Neuronal stem cell (in vitro differentiated cells): ENCODE measurements at regions not wholly inside any gene's neighbourhood (a gene's known extent, or its start where the extent isn't known, plus 50 kb on each side); places are given as distances from the start of the nearest gene placed in this dataset.

Source experiments
- DNase-seq: peaks from one replicate; pipeline ENCODE4 v3.0.0-alpha.2; 2013; ENCODE audit warnings: low spot score
- H2AFZ ChIP-seq: one replicate; pipeline ENCODE4 v1.6.1; 2013; ENCODE audit warnings: mild to moderate bottlenecking, low read length, inconsistent platforms
- H2AK5ac ChIP-seq: 2 replicates; pipeline ENCODE4 v1.6.1; 2013; ENCODE audit warnings: low read depth, mild to moderate bottlenecking, inconsistent platforms, low read length, moderate library complexity, mixed read lengths
- H2BK120ac ChIP-seq: 2 replicates; pipeline ENCODE4 v1.6.1; 2013; ENCODE audit warnings: low read depth, mild to moderate bottlenecking, inconsistent platforms, low read length, moderate library complexity, mixed read lengths
- H2BK12ac ChIP-seq: one replicate; pipeline ENCODE4 v1.6.1; 2013; ENCODE audit warnings: low read length, inconsistent platforms
- H2BK15ac ChIP-seq: 2 replicates; pipeline ENCODE4 v1.6.1; 2013; ENCODE audit warnings: mild to moderate bottlenecking, low read length, inconsistent platforms, mixed read lengths
- H2BK5ac ChIP-seq: one replicate; pipeline ENCODE4 v1.6.1; 2013; ENCODE audit warnings: inconsistent platforms, mild to moderate bottlenecking, low read length, moderate library complexity
- H3K14ac ChIP-seq: one replicate; pipeline ENCODE4 v1.6.1; 2013; ENCODE audit warnings: low read length, inconsistent platforms
- H3K18ac ChIP-seq: 2 replicates; pipeline ENCODE4 v1.6.1; 2013; ENCODE audit warnings: low read length, inconsistent platforms
- H3K23ac ChIP-seq: 2 replicates; pipeline ENCODE4 v1.6.1; 2013; ENCODE audit warnings: low read depth, mild to moderate bottlenecking, mixed read lengths, low read length, inconsistent platforms; ENCODE audit not compliant: poor library complexity
- H3K27ac ChIP-seq: replicated peaks from 3 replicates; pipeline ENCODE4 v1.5.1; 2013; ENCODE audit warnings: low read length, inconsistent platforms
- H3K27me3 ChIP-seq, 3 experiments: 2 replicates each; pipeline ENCODE4 v1.6.1; 2013; ENCODE audit warnings: low read length in 3 of 3, mild to moderate bottlenecking in 2 of 3, inconsistent platforms in 1 of 3, low read depth in 1 of 3, mixed read lengths in 1 of 3, moderate library complexity in 1 of 3; ENCODE audit not compliant: control insufficient read depth in 3 of 3, insufficient read depth in 3 of 3
- H3K36me3 ChIP-seq, 2 donors: replicated peaks in 1 of 2; 2 replicates each; pipeline ENCODE4 v1.6.1; 2013; ENCODE audit warnings: low read length in 2 of 2; ENCODE audit not compliant: control insufficient read depth in 2 of 2, insufficient read depth in 2 of 2
- H3K4ac ChIP-seq: 2 replicates; pipeline ENCODE4 v1.6.1; 2013; ENCODE audit warnings: inconsistent platforms, mild to moderate bottlenecking, low read length, moderate library complexity
- H3K4me1 ChIP-seq, 2 donors: 1 replicate in 1 of 2; 2 replicates in 1 of 2; pipeline ENCODE4 v1.6.1; 2013; ENCODE audit warnings: low read length in 2 of 2, low read depth in 1 of 2; ENCODE audit not compliant: control insufficient read depth in 2 of 2, insufficient read depth in 1 of 2
- H3K4me2 ChIP-seq: one replicate; pipeline ENCODE4 v1.6.1; 2013; ENCODE audit warnings: mild to moderate bottlenecking, low read length, inconsistent platforms; ENCODE audit not compliant: insufficient read depth, poor library complexity, severe bottlenecking
- H3K4me3 ChIP-seq, 2 donors: 2 replicates each; pipeline ENCODE4 v1.5.1; 2013; ENCODE audit warnings: low read length in 2 of 2, mild to moderate bottlenecking in 2 of 2, inconsistent platforms in 1 of 2, moderate library complexity in 1 of 2
- H3K79me1 ChIP-seq: one replicate; pipeline ENCODE4 v1.6.1; 2013; ENCODE audit warnings: low read depth, mild to moderate bottlenecking, inconsistent platforms, low read length, moderate library complexity
- H3K9ac ChIP-seq: one replicate; pipeline ENCODE4 v1.6.1; 2013; ENCODE audit warnings: mild to moderate bottlenecking, low read depth, low read length, inconsistent platforms; ENCODE audit not compliant: poor library complexity
- H3K9me3 ChIP-seq, 2 donors: replicated peaks in 1 of 2; 2 replicates each; pipeline versions ENCODE3 to v1.6.1; 2013; ENCODE audit warnings: low read length in 2 of 2, mild to moderate bottlenecking in 2 of 2, inconsistent platforms in 1 of 2, low read depth in 1 of 2, mixed read lengths in 1 of 2, moderate library complexity in 1 of 2; ENCODE audit not compliant: control insufficient read depth in 2 of 2, insufficient read depth in 1 of 2
- H4K8ac ChIP-seq: one replicate; pipeline ENCODE4 v1.6.1; 2013; ENCODE audit warnings: low read depth, mild to moderate bottlenecking, inconsistent platforms, low read length, moderate library complexity
- H4K91ac ChIP-seq: one replicate; pipeline ENCODE4 v1.6.1; 2013; ENCODE audit warnings: low read length, low read depth, mild to moderate bottlenecking, inconsistent platforms; ENCODE audit not compliant: poor library complexity
- WGBS, 2 donors: extraction: QIAGEN DNeasy Blood & Tissue Kit; methylation state at CpG; one replicate each; pipeline ENCODE4 v1.1.7; 2013; ENCODE audit warnings: missing lambda C conversion rate in 2 of 2, mixed read lengths in 1 of 2; ENCODE audit not compliant: insufficient read length in 2 of 2, insufficient replicate concordance in 1 of 2; ENCODE audit errors: extremely low coverage in 2 of 2; 5-methylcytosine and 5-hydroxymethylcytosine counted together

- Histone ChIP-seq H3K14ac (no peak overlapping the region), H3K27me3 (no peaks in the 10 kb centered on the region), H2AK5ac (no peak overlapping the region), H4K8ac (no peak overlapping the region), H3K27ac (no peak overlapping the region), H3K9me3 (no peaks in the 10 kb centered on the region), H3K9ac (no peak overlapping the region), H3K23ac (no peak overlapping the region), H2BK12ac (no peak overlapping the region), H3K4me1 (no peaks in the 10 kb centered on the region), H2AFZ (no peak overlapping the region), H2BK15ac (no peak overlapping the region), H3K36me3 (no peaks in the 10 kb centered on the region), H4K91ac (no peak overlapping the region), H2BK120ac (no peak overlapping the region), H3K4me2 (no peak overlapping the region), H2BK5ac (no peak overlapping the region), H3K79me1 (no peaks in the 10 kb centered on the region), H3K4ac (no peak overlapping the region), H3K18ac (no peak overlapping the region), H3K4me3 (no peak overlapping the region)
- no CpG with 5 or more reads among the region's 7 CpGs for WGBS, 2 donors
- peak; percentile 18 for DNase-seq
These were observed 350.9 kb downstream of the MID1IP1 start for GRCh38 chrX:39152106-39152649.

DNA sequence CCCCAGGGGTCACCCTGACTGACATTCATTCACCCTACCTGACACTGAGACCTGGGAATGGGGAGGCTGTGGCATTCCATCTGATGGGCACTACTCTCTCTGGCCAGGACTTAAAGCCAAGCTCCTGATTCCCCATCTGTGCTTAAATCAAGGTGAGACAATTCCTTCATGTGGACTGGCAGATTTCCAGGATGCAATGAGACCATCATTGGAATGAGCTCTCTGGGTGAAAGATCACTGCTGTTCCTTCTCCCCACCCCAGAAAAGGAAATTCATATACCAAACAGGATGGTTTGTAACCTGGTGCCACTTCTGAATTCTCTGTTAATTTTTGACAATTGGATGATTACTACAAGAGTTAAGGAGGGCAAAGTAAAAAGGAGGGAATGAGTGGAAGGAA is 354.8 kb downstream of the MID1IP1 start:
- Histone ChIP-seq H3K36me3 (no peaks in the 10 kb centered on the region), H2AFZ (no peak overlapping the region), H3K23ac (no peak overlapping the region), H3K14ac (no peak overlapping the region), H3K4me2 (no peak overlapping the region), H3K9ac (no peak overlapping the region), H2BK12ac (no peak overlapping the region), H3K4me3 (no peak overlapping the region), H2BK15ac (no peak overlapping the region), H3K4me1 (no peaks in the 10 kb centered on the region), H3K18ac (no peak overlapping the region), H2BK5ac (no peak overlapping the region), H3K79me1 (no peaks in the 10 kb centered on the region), H2AK5ac (no peak overlapping the region), H3K4ac (no peak overlapping the region), H2BK120ac (no peak overlapping the region), H3K27me3 (peaks cover 0 to 2% (median 0%) of the 10 kb centered on the region in 3 experiments), H4K91ac (no peak overlapping the region), H4K8ac (no peak overlapping the region), H3K9me3 (no peaks in the 10 kb centered on the region), H3K27ac (no peak overlapping the region)
- DNase-seq: no peak

GRCh38 chrX:39157006-39157405 is 355.7 kb downstream of the MID1IP1 start:
- H3K27ac ChIP-seq: no peak overlapping the region
- H2AFZ ChIP-seq: no peak overlapping the region
- H4K91ac ChIP-seq: no peak overlapping the region
- peaks cover 0 to 10% (median 0%) of the 10 kb centered on the region in 3 experiments for H3K27me3 ChIP-seq
- WGBS, 2 donors: no CpG with 5 or more reads among the region's 5 CpGs
- H3K18ac ChIP-seq: no peak overlapping the region
- H3K23ac ChIP-seq: no peak overlapping the region
- no peak overlapping the region for H2AK5ac ChIP-seq
- no peak overlapping the region for H2BK120ac ChIP-seq
- no peak overlapping the region for H3K9ac ChIP-seq
- H3K4me3 ChIP-seq: no peak overlapping the region
- H3K9me3 ChIP-seq: no peaks in the 10 kb centered on the region
- no peak for DNase-seq
- H2BK15ac ChIP-seq: no peak overlapping the region
- H2BK12ac ChIP-seq: no peak overlapping the region
- H4K8ac ChIP-seq: no peak overlapping the region
- H3K4ac ChIP-seq: no peak overlapping the region
- H3K36me3 ChIP-seq: no peaks in the 10 kb centered on the region
- no peak overlapping the region for H2BK5ac ChIP-seq
- no peaks in the 10 kb centered on the region for H3K79me1 ChIP-seq
- H3K14ac ChIP-seq: no peak overlapping the region
- H3K4me2 ChIP-seq: no peak overlapping the region
- H3K4me1 ChIP-seq: no peaks in the 10 kb centered on the region

- WGBS, 2 donors: no CpG with 5 or more reads among the region's 6 CpGs
- H3K18ac ChIP-seq: no peak overlapping the region
- no peak overlapping the region for H2AK5ac ChIP-seq
- no peak overlapping the region for H2BK12ac ChIP-seq
- no peak overlapping the region for H3K4ac ChIP-seq
- H3K79me1 ChIP-seq: no peaks in the 10 kb centered on the region
- no peak overlapping the region for H4K8ac ChIP-seq
- no peaks in the 10 kb centered on the region for H3K36me3 ChIP-seq
- H3K4me3 ChIP-seq: no peak overlapping the region
- H3K14ac ChIP-seq: no peak overlapping the region
- no peak overlapping the region for H3K9ac ChIP-seq
- no peak overlapping the region for H2BK15ac ChIP-seq
- H3K23ac ChIP-seq: no peak overlapping the region
- no peak overlapping the region for H2BK5ac ChIP-seq
- H2AFZ ChIP-seq: no peak overlapping the region
- H3K4me1 ChIP-seq: no peaks in the 10 kb centered on the region
- peaks cover 0 to 10% (median 0%) of the 10 kb centered on the region in 3 experiments for H3K27me3 ChIP-seq
- no peak overlapping the region for H2BK120ac ChIP-seq
- H4K91ac ChIP-seq: no peak overlapping the region
- no peak overlapping the region for H3K4me2 ChIP-seq
- no peak for DNase-seq
- no peak overlapping the region for H3K27ac ChIP-seq
- no peaks in the 10 kb centered on the region for H3K9me3 ChIP-seq
These were observed 356.5 kb downstream of the MID1IP1 start for GRCh38 chrX:39157796-39158195.
